ENCODE measurements at regions not wholly inside any gene's neighbourhood (a gene's known extent, or its start where the extent isn't known, plus 50 kb on each side); places are given as distances from the start of the nearest gene placed in this dataset.

- Histone ChIP-seq H3K4me3 (no peak overlapping the region), H2AFZ (replicated peaks) (no peak overlapping the region), H3K79me2 (ENCODE audit: low read depth) (no peaks in the 10 kb centered on the region), H3K27ac (no peak overlapping the region), H3F3A (ENCODE audit: low read depth) (peaks cover 25% of the 10 kb centered on the region), H3K36me3 (no peaks in the 10 kb centered on the region), H3K4me1 (peaks cover 17% of the 10 kb centered on the region), H3K27me3 (no peaks in the 10 kb centered on the region), H4K20me1 (ENCODE audit: low read depth) (no peaks in the 10 kb centered on the region), H3K9ac (no peak overlapping the region), H3K4me2 (no peak overlapping the region), H3K9me3 (ENCODE audit: low read depth) (no peaks in the 10 kb centered on the region)
- Mint-ChIP-seq H3K36me3 (no peaks in the 10 kb centered on the region), H3K27me3 (ENCODE audit: insufficient read depth, low read depth) (no peaks in the 10 kb centered on the region), H3K4me1 (peaks cover 12% of the 10 kb centered on the region), H3K9me3 (no peaks in the 10 kb centered on the region), H3K27ac (no peak overlapping the region), H3K4me3 (no peak overlapping the region)
- TF ChIP-seq CTCF (IDR thresholded peaks at IDR 0.05) = no peak
- no peak for TF ChIP-seq EZH2phosphoT487 (IDR thresholded peaks at IDR 0.05)
- no peak for TF ChIP-seq EZH2 (IDR thresholded peaks at IDR 0.05)
- no peak for DNase-seq (ENCODE audit: low spot score)
Observed at GRCh38 chr11:81422402-81422801, 1311.3 kb downstream of the FAM181B start.

- Histone ChIP-seq H2AFZ (replicated peaks) (peak overlapping the region; percentile 73), H4K20me1 (ENCODE audit: low read depth) (no peaks in the 10 kb centered on the region), H3K27me3 (no peaks in the 10 kb centered on the region), H3K9me3 (ENCODE audit: low read depth) (no peaks in the 10 kb centered on the region), H3K4me1 (peaks cover 17% of the 10 kb centered on the region), H3K4me2 (peak overlapping the region; percentile 64), H3K36me3 (no peaks in the 10 kb centered on the region), H3K79me2 (ENCODE audit: low read depth) (no peaks in the 10 kb centered on the region), H3K4me3 (peak overlapping the region; percentile 24), H3K27ac (peak overlapping the region; percentile 71), H3F3A (ENCODE audit: low read depth) (peaks cover 25% of the 10 kb centered on the region), H3K9ac (no peak overlapping the region)
- Mint-ChIP-seq H3K4me1 (peaks cover 12% of the 10 kb centered on the region), H3K9me3 (no peaks in the 10 kb centered on the region), H3K36me3 (no peaks in the 10 kb centered on the region), H3K27ac (no peak overlapping the region), H3K27me3 (ENCODE audit: insufficient read depth, low read depth) (no peaks in the 10 kb centered on the region), H3K4me3 (no peak overlapping the region)
- no peak for TF ChIP-seq EZH2phosphoT487 (IDR thresholded peaks at IDR 0.05)
- no peak for TF ChIP-seq CTCF (IDR thresholded peaks at IDR 0.05)
- no peak for TF ChIP-seq EZH2 (IDR thresholded peaks at IDR 0.05)
- peak; percentile 55 for DNase-seq (ENCODE audit: low spot score)
Observed at GRCh38 chr11:81421251-81421860, 1312.3 kb downstream of the FAM181B start.

GRCh38 chr11:81420668-81421250 lies 1312.9 kb downstream of the FAM181B start:
- no peaks in the 10 kb centered on the region for H3K36me3 ChIP-seq
- Mint-ChIP-seq H3K36me3 (no peaks in the 10 kb centered on the region), H3K9me3 (no peaks in the 10 kb centered on the region), H3K27me3 (ENCODE audit: insufficient read depth, low read depth) (no peaks in the 10 kb centered on the region), H3K4me3 (no peak overlapping the region), H3K4me1 (peaks cover 12% of the 10 kb centered on the region), H3K27ac (no peak overlapping the region)
- peak overlapping the region; percentile 82 for H2AFZ ChIP-seq (replicated peaks)
- peak; percentile 76 for DNase-seq (ENCODE audit: low spot score)
- no peaks in the 10 kb centered on the region for H3K27me3 ChIP-seq
- TF ChIP-seq CTCF (IDR thresholded peaks at IDR 0.05) = peak; percentile 55
- no peak for TF ChIP-seq EZH2 (IDR thresholded peaks at IDR 0.05)
- H3K9ac ChIP-seq = no peak overlapping the region
- no peaks in the 10 kb centered on the region for H4K20me1 ChIP-seq (ENCODE audit: low read depth)
- peak overlapping the region; percentile 71 for H3K27ac ChIP-seq
- H3K4me3 ChIP-seq = no peak overlapping the region
- peaks cover 25% of the 10 kb centered on the region for H3F3A ChIP-seq (ENCODE audit: low read depth)
- no peaks in the 10 kb centered on the region for H3K9me3 ChIP-seq (ENCODE audit: low read depth)
- H3K4me2 ChIP-seq = peak overlapping the region; percentile 64
- H3K4me1 ChIP-seq = peaks cover 17% of the 10 kb centered on the region
- no peaks in the 10 kb centered on the region for H3K79me2 ChIP-seq (ENCODE audit: low read depth)

All from neural progenitor cell (in vitro differentiated cells).